ENCODE measurements at regions not wholly inside any gene's neighbourhood (a gene's known extent, or its start where the extent isn't known, plus 50 kb on each side); places are given as distances from the start of the nearest gene placed in this dataset.

DNA sequence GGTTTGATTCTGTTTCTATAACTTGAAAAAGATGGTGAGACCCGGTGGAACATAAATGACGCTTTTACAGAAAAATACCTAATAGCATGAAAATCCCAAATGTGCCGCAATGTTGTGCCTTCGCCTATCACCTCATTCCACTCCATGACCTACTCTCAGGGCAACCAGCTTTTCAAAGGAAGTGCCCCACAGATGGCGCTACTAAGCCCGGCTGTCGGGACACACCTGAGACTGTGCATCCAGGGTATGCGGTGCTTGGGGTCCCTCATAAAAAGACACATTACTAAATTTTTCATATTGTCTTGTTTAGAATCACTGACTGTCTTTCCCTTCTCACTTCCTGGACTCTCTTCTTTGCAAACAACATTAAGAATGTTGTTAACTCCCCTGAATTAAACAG lies 145.5 kb upstream of the RPS6KA2 start:
- no peak for ATAC-seq (ENCODE audit: low read depth)
- TF ChIP-seq, protein P1, sequence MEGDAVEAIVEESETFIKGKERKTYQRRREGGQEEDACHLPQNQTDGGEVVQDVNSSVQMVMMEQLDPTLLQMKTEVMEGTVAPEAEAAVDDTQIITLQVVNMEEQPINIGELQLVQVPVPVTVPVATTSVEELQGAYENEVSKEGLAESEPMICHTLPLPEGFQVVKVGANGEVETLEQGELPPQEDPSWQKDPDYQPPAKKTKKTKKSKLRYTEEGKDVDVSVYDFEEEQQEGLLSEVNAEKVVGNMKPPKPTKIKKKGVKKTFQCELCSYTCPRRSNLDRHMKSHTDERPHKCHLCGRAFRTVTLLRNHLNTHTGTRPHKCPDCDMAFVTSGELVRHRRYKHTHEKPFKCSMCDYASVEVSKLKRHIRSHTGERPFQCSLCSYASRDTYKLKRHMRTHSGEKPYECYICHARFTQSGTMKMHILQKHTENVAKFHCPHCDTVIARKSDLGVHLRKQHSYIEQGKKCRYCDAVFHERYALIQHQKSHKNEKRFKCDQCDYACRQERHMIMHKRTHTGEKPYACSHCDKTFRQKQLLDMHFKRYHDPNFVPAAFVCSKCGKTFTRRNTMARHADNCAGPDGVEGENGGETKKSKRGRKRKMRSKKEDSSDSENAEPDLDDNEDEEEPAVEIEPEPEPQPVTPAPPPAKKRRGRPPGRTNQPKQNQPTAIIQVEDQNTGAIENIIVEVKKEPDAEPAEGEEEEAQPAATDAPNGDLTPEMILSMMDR (IDR thresholded peaks at IDR 0.05): no peak
- TF ChIP-seq EZH2 (IDR thresholded peaks at IDR 0.05; ENCODE audit: borderline replicate concordance, insufficient read depth, low read depth, low read length, poor library complexity, severe bottlenecking): no peak
- Histone ChIP-seq H3K36me3 (replicated peaks in 1 of 2; ENCODE audit: control extremely low read depth in 1 of 2, control insufficient read depth in 1 of 2, extremely low read depth in 1 of 2, insufficient read depth in 2 of 2, low read length in 1 of 2) (no peaks in the 10 kb centered on the region), H3K4me1 (ENCODE audit: control insufficient read depth in 2 of 2, insufficient read depth in 2 of 2, low read length in 2 of 2) (peaks cover 0 to 5% of the 10 kb centered on the region in 2 donors), H3K27me3 (replicated peaks in 1 of 4; ENCODE audit: control extremely low read depth in 1 of 4, control insufficient read depth in 3 of 4, insufficient read depth in 4 of 4, low read length in 3 of 4) (peaks cover 0 to 14% (median 6%) of the 10 kb centered on the region in 4 experiments), H4K20me1 (ENCODE audit: control insufficient read depth, insufficient read depth, low read length, poor library complexity, severe bottlenecking) (no peaks in the 10 kb centered on the region), H3K4me3 (ENCODE audit: control extremely low read depth in 1 of 5, extremely low read depth in 1 of 5, insufficient read depth in 1 of 5, low read depth in 2 of 5, low read length in 4 of 5) (no peak overlapping the region), H2AFZ (ENCODE audit: insufficient read depth, low read depth, low read length, poor library complexity, severe bottlenecking) (no peak overlapping the region), H3K4me2 (replicated peaks; ENCODE audit: low read depth, low read length, poor library complexity, severe bottlenecking) (no peak overlapping the region), H3K27ac (ENCODE audit: low read length in 2 of 2) (no peak overlapping the region), H3K79me2 (ENCODE audit: control insufficient read depth, insufficient read depth, low read length) (no peaks in the 10 kb centered on the region), H3K9ac (ENCODE audit: low read length) (no peak overlapping the region), H3K9me3 (ENCODE audit: control extremely low read depth in 1 of 3, control insufficient read depth in 2 of 3, insufficient read depth in 1 of 3, low read length in 2 of 3) (no peaks in the 10 kb centered on the region)
- Mint-ChIP-seq H3K4me1 (peaks cover 2% of the 10 kb centered on the region), H3K27me3 (peaks cover 14% of the 10 kb centered on the region), H3K4me3 (no peak overlapping the region), H3K9me3 (ENCODE audit: insufficient read depth) (no peaks in the 10 kb centered on the region), H3K27ac (no peak overlapping the region)
- ChIA-PET CTCF (interaction anchor here (4.0 to 6.3 kb wide), 2 partner anchors 366 to 517 kb away, joined by 22 to 53 read pairs; partner anchors contain the start of gene UNC93A), POLR2A (no interaction called here)
- 71% methylated on average over 7 of the region's 8 CpGs for WGBS (ENCODE audit: insufficient coverage)
- no peak for DNase-seq
- intact Hi-C loops (cut with micrococcal nuclease): no loop called here

DNA sequence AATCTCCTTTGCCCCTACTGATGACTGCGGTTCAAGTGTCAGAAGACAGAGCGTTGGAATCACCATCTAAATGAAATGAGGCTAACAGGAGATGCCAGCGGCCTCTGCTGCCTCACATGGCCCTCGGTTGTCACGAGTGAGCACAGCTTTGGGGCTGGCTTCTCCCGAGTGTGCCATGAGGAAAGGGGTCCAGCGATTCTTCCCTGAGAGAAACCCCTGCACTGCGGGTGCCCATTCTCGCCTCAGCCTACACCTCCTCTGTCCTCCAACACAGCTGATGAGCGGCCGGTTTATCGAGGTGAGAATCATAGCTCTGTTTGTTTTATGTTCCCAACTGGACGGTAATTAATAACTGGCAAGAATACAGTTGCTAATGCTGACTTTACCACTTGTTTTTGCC lies 144.7 kb upstream of the RPS6KA2 start:
- Histone ChIP-seq H3K4me2 (replicated peaks; ENCODE audit: low read depth, low read length, poor library complexity, severe bottlenecking) (no peak overlapping the region), H3K79me2 (ENCODE audit: control insufficient read depth, insufficient read depth, low read length) (no peaks in the 10 kb centered on the region), H3K9ac (ENCODE audit: low read length) (no peak overlapping the region), H3K4me1 (ENCODE audit: control insufficient read depth in 2 of 2, insufficient read depth in 2 of 2, low read length in 2 of 2) (peaks cover 0 to 5% of the 10 kb centered on the region in 2 donors), H3K9me3 (ENCODE audit: control extremely low read depth in 1 of 3, control insufficient read depth in 2 of 3, insufficient read depth in 1 of 3, low read length in 2 of 3) (no peaks in the 10 kb centered on the region), H2AFZ (ENCODE audit: insufficient read depth, low read depth, low read length, poor library complexity, severe bottlenecking) (no peak overlapping the region), H3K27ac (ENCODE audit: low read length in 2 of 2) (no peak overlapping the region), H4K20me1 (ENCODE audit: control insufficient read depth, insufficient read depth, low read length, poor library complexity, severe bottlenecking) (no peaks in the 10 kb centered on the region), H3K36me3 (replicated peaks in 1 of 2; ENCODE audit: control extremely low read depth in 1 of 2, control insufficient read depth in 1 of 2, extremely low read depth in 1 of 2, insufficient read depth in 2 of 2, low read length in 1 of 2) (no peaks in the 10 kb centered on the region), H3K4me3 (ENCODE audit: control extremely low read depth in 1 of 5, extremely low read depth in 1 of 5, insufficient read depth in 1 of 5, low read depth in 2 of 5, low read length in 4 of 5) (no peak overlapping the region), H3K27me3 (replicated peaks in 1 of 4; ENCODE audit: control extremely low read depth in 1 of 4, control insufficient read depth in 3 of 4, insufficient read depth in 4 of 4, low read length in 3 of 4) (peaks cover 0 to 14% (median 6%) of the 10 kb centered on the region in 4 experiments)
- WGBS (ENCODE audit: insufficient coverage): 98% methylated on average over 13 of the region's 13 CpGs
- no peaks in the 10 kb centered on the region for H3K9me3 Mint-ChIP-seq (ENCODE audit: insufficient read depth)
- H3K4me3 Mint-ChIP-seq: no peak overlapping the region
- ChIA-PET POLR2A (no interaction called here), CTCF (interaction anchor here (0.9 to 2.9 kb wide), 3 partner anchors 218 to 521 kb away, joined by 3 to 14 read pairs (median 5); no protein-coding TSS in a partner anchor)
- no peak overlapping the region for H3K27ac Mint-ChIP-seq
- no peak for ATAC-seq (ENCODE audit: low read depth)
- no peak for DNase-seq
- intact Hi-C loops (cut with micrococcal nuclease): no loop called here
- H3K27me3 Mint-ChIP-seq: peaks cover 14% of the 10 kb centered on the region
- H3K4me1 Mint-ChIP-seq: peaks cover 2% of the 10 kb centered on the region
- TF ChIP-seq, protein P1 (IDR thresholded peaks at IDR 0.05): no peak
- no peak for TF ChIP-seq EZH2 (IDR thresholded peaks at IDR 0.05; ENCODE audit: borderline replicate concordance, insufficient read depth, low read depth, low read length, poor library complexity, severe bottlenecking)

Measured in B cell (primary cell).